ENCODE measurements at regions not wholly inside any gene's neighbourhood (a gene's known extent, or its start where the extent isn't known, plus 50 kb on each side); places are given as distances from the start of the nearest gene placed in this dataset.
A peak's percentile ranks its signal among the peaks of the same experiment; 100 is the strongest.
"Not testable (repeated sequence)": the region's sequence is repeated elsewhere in the genome, so short reads cannot be mapped to it uniquely, and the experiment has no call there.

DNA sequence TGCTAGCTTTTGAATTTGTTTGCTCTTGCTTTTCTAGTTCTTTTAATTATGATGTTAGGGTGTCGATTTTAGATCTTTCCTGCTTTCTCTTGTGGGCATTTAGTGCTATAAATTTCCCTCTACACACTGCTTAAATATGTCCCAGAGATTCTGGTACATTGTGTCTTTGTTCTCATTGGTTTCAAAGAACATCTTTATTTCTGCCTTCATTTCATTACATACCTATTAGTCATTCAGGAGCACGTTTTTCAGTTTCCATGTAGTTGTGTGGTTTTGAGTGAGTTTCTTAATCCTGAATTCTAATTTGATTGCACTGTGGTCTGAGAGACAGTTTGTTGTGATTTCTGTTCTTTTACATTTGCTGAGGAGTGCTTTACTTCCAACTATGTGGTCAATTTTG is 51.2 kb upstream of the MB21D2 start:
- peaks cover 42% of the 10 kb centered on the region for H3K27me3 Mint-ChIP-seq
- not testable (repeated sequence) for DNase-seq, ATAC-seq
- H3K9me3 Mint-ChIP-seq: peaks cover 8 to 17% of the 10 kb centered on the region in 2 donors
- H3K4me3 Mint-ChIP-seq: peak overlapping the region in 1 of 2 donors; percentile 42
- peak overlapping the region in 1 of 2 donors; percentile 54 for H3K27ac Mint-ChIP-seq
- peaks cover 13% of the 10 kb centered on the region for H3K4me1 Mint-ChIP-seq

DNA sequence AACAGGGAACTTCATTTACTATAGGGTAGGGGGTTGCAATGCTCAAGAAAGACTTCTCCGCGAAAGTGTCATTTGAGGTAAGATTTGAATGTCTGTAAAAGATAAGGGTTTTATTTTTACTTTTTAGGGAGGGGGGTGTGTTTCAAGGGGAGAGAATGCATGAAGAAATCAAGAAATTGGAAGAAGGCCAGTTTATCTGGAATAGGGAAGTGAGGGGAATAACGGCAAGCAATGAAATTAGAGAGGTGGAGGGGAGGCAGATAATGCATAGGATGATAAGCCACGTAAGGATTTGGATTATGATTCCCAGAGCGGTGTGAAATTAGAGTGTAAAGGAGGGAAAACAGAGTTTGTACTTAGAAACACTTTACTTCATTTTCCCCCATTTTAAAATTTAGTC is 63.0 kb upstream of the MB21D2 start:
- Mint-ChIP-seq H3K9me3 (no peaks in the 10 kb centered on the region), H3K4me3 (no peak overlapping the region)
- ATAC-seq: no peak

DNA sequence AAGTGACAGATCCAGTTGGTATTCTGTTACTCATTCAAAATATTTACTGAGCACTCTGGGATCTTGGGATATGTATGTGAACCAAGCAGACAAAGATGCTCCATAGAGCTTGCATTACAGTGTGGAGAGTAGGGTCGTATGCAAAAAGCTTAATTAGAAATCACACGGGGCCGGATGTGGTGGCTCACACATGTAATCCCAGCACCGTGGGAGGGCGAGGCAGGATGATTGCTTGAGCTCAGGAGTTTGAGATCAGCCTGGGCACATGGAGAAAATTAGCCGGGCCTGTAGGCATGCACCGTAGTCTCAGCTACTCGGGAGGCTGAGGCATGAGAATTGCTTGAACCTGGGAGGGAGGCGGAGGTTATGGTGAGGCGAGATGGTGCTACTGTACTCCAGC is 68.7 kb upstream of the MB21D2 start:
- no peaks in the 10 kb centered on the region for H3K27me3 Mint-ChIP-seq
- no peaks in the 10 kb centered on the region for H3K4me1 Mint-ChIP-seq
- no peaks in the 10 kb centered on the region for H3K9me3 Mint-ChIP-seq
- no peak overlapping the region for H3K4me3 Mint-ChIP-seq
- no peak overlapping the region for H3K27ac Mint-ChIP-seq
- no peak for DNase-seq
- no peak for ATAC-seq

More for the DNA sequence above, 63.0 kb upstream of the MB21D2 start:
- Mint-ChIP-seq H3K27me3 (no peaks in the 10 kb centered on the region), H3K4me1 (no peaks in the 10 kb centered on the region), H3K27ac (no peak overlapping the region)
- no peak for DNase-seq

DNA sequence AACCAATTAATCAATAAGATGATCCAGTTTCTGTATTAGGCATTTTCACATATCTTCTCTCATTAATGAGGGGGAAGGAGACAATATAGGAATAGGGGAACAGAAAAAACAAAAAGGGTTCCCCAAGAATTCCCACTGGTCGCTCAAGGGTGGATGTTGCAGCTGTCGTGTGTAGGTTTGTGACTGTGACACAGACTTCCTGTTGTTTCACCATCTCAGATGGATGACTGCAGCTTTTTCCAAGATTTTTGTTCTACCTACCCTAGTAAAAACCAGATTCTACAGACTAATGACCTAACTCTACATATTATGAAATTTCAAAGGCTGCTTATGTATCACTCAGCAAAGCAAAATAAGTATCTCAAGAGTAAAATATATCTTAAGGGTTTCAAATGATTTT is 73.7 kb upstream of the MB21D2 start:
- Mint-ChIP-seq H3K4me1 (no peaks in the 10 kb centered on the region), H3K4me3 (no peak overlapping the region), H3K9me3 (peaks cover 0 to 1% of the 10 kb centered on the region in 2 donors), H3K27me3 (peaks cover 4% of the 10 kb centered on the region), H3K27ac (no peak overlapping the region)
- DNase-seq (no peak), ATAC-seq (no peak)

DNA sequence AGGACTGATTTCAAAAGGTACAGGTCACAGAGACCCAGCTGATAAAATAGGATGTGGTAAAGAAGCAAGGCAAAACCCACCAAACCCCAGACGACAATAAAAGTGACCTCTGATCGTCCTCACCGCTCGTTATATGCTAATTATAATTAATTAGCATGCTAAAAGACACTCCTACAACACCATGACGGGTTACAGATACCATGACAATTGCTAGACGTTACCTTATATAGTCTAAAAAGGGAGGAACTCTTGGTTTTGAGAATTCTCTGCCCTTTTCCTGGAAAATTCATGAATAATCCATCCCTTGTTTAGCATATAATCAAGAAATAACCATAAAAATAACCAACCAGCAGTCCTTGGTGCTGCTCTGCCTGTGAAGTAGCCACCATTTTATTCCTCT is 74.7 kb upstream of the MB21D2 start:
- Mint-ChIP-seq H3K4me1 (no peaks in the 10 kb centered on the region), H3K4me3 (no peak overlapping the region), H3K27ac (no peak overlapping the region), H3K27me3 (peaks cover 14% of the 10 kb centered on the region), H3K9me3 (peaks cover 0 to 10% of the 10 kb centered on the region in 2 donors)
- ATAC-seq (no peak), DNase-seq (no peak)

DNA sequence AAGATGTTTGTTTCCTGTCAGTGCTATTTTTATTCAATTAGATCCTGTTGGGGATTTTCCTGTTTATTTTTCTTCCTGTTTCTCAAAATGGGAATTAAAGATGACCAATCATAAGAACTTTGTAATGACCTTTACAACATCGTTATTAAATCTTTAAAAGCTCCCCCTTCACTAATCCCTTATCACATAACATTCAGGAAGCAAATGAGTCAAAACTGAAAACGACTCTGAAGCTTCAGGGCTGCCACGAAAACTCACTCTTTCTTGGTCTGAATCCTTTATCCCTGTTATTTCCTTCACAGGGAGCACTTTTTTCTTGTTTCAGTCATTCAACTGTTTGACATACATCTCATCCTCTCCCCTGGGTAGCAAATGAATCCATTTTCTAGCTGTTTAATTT is 75.8 kb upstream of the MB21D2 start:
- no peak overlapping the region for H3K27ac Mint-ChIP-seq
- peaks cover 0 to 10% of the 10 kb centered on the region in 2 donors for H3K9me3 Mint-ChIP-seq
- DNase-seq (no peak), ATAC-seq (no peak)
- H3K27me3 Mint-ChIP-seq: peaks cover 16% of the 10 kb centered on the region
- no peaks in the 10 kb centered on the region for H3K4me1 Mint-ChIP-seq
- H3K4me3 Mint-ChIP-seq: no peak overlapping the region

DNA sequence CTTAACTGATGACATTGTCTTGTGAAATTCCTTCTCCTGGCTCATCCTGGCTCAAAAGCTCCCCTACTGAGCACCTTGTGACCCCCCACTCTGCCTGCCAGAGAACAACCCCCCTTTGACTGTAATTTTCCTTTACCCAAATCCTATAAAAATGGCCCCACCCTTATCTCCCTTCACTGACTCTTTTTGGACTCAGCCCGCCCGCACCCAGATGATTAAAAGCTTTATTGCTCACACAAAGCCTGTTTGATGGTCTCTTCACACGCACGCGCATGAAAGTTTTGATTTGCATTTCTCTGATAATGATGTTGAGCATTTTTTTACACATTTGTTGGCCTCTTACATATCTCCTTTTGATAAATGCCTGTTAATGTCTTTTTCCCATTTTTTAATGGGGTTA is 83.5 kb upstream of the MB21D2 start:
- ATAC-seq, H3K4me3 Mint-ChIP-seq, H3K4me1 Mint-ChIP-seq, DNase-seq, H3K27ac Mint-ChIP-seq: not testable (repeated sequence)
- peaks cover 14% of the 10 kb centered on the region for H3K27me3 Mint-ChIP-seq
- peaks cover 8 to 18% of the 10 kb centered on the region in 2 donors for H3K9me3 Mint-ChIP-seq

DNA sequence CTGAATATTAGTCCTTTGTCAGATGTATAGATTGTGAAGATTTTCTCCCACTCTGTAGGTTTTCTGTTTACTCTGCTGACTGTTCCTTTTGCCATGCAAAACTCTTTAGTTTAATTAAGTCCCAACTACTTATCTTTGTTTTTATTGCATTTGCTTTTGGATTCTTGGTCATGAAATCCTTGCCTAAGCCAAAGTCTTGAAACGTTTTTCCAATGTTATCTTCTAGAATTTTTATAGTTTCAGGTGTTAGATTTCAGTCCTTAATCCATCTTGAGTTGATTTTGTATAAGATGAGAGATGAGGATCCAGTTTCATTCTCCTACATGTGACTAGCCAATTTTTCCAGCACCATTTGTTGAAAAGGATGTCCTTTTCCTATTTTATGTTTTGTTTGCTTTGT is 86.0 kb upstream of the MB21D2 start:
- not testable (repeated sequence) for ATAC-seq, H3K9me3 Mint-ChIP-seq, H3K27me3 Mint-ChIP-seq, H3K4me1 Mint-ChIP-seq, H3K4me3 Mint-ChIP-seq, H3K27ac Mint-ChIP-seq, DNase-seq

DNA sequence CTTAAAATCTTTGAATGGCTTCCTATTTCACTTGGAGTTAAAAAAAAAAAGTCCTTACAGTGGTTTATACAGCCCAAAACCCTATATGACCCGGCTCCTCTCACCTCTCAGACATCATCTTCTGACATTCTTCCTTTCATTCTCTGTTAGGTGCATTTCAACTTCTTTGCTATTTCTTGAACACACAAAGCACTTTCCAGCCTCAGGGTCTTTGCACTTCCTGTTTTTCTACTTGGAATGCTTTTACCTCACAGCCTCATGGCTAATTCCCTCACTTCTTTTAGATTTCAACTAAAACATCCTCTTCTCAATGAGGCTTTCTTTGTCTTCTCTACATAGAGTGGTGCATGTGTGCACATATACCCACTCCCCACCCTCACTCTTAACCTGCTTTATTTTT is 91.0 kb upstream of the MB21D2 start:
- Mint-ChIP-seq H3K4me1 (peaks cover 7% of the 10 kb centered on the region), H3K9me3 (peaks cover 18 to 22% of the 10 kb centered on the region in 2 donors), H3K27me3 (peaks cover 9% of the 10 kb centered on the region), H3K27ac (no peak overlapping the region), H3K4me3 (no peak overlapping the region)
- DNase-seq (no peak), ATAC-seq (no peak)

DNA sequence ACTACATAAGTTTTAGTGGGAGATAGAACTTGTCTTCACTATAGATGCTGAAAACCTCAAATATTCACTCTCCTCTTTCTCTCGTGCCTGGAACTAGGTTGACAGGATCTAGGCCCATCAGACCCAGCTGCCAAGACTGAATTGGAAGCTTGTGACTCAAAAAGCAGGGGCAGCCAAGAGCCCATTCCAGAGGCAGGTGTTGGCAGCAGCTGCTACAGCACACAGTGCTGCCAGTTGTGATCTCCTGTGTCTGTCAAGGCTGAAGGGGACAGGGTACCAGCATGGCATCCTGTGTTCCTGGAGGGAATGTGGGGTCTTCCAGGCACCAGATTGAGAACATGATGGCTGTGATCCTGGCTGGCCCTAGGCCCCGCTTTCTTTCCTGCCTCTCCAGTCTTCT is 92.5 kb upstream of the MB21D2 start:
- Mint-ChIP-seq H3K9me3 (peaks cover 24% of the 10 kb centered on the region in 2 donors), H3K27me3 (peaks cover 11% of the 10 kb centered on the region), H3K4me3 (no peak overlapping the region), H3K27ac (no peak overlapping the region), H3K4me1 (peaks cover 6% of the 10 kb centered on the region)
- DNase-seq (no peak), ATAC-seq (no peak)

DNA sequence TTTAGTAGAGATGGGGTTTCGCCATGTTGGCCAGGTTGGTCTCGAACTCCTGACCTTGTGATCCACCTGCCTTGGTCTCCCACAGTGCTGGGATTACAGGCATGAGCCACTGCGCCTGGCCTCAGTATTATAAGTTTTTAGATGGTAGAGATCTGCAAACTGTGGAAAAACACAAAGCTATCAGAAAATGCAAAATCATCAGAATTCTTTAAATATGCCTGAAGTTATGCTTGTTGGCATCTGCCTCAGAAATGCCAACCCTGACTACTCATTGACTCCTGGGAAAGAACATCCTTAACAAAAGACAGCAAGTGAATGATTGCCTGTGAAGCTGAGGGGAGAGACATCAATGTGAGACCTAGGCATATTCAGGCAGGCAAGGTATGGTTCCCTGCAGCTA is 94.3 kb upstream of the MB21D2 start:
- DNase-seq: no peak
- ATAC-seq: no peak
- H3K27me3 Mint-ChIP-seq: peaks cover 24% of the 10 kb centered on the region
- H3K9me3 Mint-ChIP-seq: peaks cover 16 to 18% of the 10 kb centered on the region in 2 donors
- no peak overlapping the region for H3K27ac Mint-ChIP-seq
- no peaks in the 10 kb centered on the region for H3K4me1 Mint-ChIP-seq
- H3K4me3 Mint-ChIP-seq: no peak overlapping the region

DNA sequence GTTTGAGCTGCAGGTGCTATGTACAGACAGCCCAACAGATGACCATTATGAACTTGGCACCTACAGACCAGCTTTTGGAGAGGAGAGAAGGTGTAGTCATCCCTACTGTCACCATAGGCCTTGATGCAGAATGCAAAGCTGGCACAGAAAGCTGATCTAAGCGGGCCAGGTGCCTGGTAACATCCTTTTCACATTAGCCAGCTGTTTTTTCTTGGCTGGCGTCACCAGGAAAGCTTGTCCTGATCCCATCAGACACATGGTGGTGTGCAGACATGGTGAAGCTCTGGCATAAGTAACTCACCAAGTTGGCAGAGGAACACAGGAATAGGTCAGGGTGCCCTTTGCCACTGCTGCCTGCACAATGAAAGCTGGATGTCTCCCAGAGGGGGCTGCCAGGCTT is 97.2 kb upstream of the MB21D2 start:
- Mint-ChIP-seq H3K27ac (no peak overlapping the region), H3K27me3 (peaks cover 23% of the 10 kb centered on the region), H3K4me1 (no peaks in the 10 kb centered on the region), H3K4me3 (no peak overlapping the region), H3K9me3 (peaks cover 16 to 18% of the 10 kb centered on the region in 2 donors)
- DNase-seq (no peak), ATAC-seq (no peak)

DNA sequence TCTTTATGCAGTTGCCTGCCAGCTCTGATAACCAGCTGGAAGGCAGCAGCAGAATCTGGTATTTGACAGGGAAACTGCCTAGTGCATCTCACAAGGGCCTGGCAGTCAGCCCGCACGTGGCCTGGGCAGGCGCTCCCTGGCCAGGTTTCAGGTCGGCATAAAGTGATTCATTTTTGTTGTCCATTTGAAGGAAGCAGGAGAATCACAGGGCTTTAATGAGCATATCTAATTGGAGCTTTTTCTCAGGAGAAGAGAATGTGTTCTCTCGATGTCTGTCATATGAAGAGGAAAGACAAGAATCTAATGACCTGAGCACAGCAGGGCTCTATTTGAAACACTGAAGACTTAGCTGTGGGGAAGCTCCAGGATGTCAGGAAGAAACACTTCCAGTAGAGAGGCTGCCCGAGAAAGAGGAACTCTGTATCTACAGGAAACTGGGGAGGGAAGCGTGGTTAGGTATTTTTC is 98.8 kb upstream of the MB21D2 start:
- ATAC-seq (no peak), DNase-seq (no peak)
- Mint-ChIP-seq H3K27ac (no peak overlapping the region), H3K27me3 (peaks cover 23% of the 10 kb centered on the region), H3K9me3 (peaks cover 16 to 18% of the 10 kb centered on the region in 2 donors), H3K4me1 (no peaks in the 10 kb centered on the region), H3K4me3 (no peak overlapping the region)

DNA sequence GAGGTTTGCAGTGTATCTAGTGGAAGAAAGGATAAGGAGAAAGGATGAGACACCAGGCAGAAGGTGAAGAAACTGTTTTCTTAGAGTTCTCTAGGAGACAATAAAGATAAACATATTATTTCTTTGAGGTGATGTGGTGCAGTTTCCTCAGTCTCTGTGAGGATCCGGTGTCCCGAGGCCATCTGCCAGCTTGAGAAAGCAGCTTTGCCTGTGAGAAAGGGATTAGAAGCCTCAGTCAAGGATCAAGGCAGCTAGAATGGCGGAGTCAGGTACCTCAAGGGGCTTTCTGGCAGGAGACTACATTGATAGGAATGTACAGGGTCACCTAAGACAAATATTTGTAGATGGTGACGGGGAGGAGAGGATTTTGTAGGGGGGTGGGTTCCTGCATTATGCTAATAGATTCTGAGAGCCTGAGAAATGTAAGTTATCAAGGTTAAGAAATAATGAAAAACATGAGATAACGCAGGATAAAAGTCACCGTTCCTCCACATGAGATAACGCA is 103.9 kb upstream of the MB21D2 start:
- ATAC-seq (no peak), DNase-seq (no peak)
- H3K27ac Mint-ChIP-seq: no peak overlapping the region
- H3K9me3 Mint-ChIP-seq: no peaks in the 10 kb centered on the region
- H3K27me3 Mint-ChIP-seq: peaks cover 21% of the 10 kb centered on the region
- H3K4me3 Mint-ChIP-seq: no peak overlapping the region
- no peaks in the 10 kb centered on the region for H3K4me1 Mint-ChIP-seq

DNA sequence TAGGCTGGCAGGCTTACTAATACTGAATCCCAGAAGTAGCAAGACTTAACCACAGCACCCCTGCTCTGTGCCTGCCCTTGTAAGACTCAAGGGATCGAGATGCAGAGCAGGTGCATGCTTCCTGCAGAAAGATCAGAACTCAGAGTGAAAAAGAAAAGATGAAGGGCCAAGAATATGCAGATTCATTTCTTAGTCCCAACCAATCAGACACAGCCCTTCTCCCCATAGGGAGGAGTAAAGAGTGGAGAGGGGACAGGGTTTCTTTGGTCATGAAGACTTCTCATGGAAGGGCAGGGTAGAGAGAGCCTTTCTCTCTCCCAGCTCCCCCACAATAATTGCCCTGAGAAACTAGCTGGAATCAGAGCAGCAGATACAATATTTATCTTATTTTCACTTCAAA is 105.6 kb upstream of the MB21D2 start:
- no peak for ATAC-seq
- no peaks in the 10 kb centered on the region for H3K9me3 Mint-ChIP-seq
- H3K4me1 Mint-ChIP-seq: no peaks in the 10 kb centered on the region
- no peak overlapping the region for H3K4me3 Mint-ChIP-seq
- peaks cover 11% of the 10 kb centered on the region for H3K27me3 Mint-ChIP-seq
- no peak for DNase-seq
- H3K27ac Mint-ChIP-seq: no peak overlapping the region

DNA sequence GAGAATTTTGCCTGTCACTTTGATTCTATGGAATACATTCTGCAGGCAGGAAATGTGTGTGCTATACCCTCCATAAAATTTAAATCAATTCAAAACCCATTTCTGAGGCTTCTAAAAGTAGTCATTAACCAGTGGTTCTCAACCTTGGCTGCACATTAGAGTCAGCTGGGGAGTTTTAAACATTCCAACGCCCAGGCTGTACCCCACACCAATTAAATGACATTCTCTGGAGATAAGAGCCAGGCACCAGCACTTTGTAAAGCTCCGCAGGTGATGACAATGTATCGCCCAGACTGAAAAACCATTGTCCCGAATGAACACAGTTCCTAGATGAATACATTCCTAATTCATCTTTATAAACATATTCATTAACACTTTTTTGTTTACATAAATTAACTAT is 110.6 kb upstream of the MB21D2 start:
- no peaks in the 10 kb centered on the region for H3K9me3 Mint-ChIP-seq
- H3K27me3 Mint-ChIP-seq: peaks cover 6% of the 10 kb centered on the region
- no peaks in the 10 kb centered on the region for H3K4me1 Mint-ChIP-seq
- DNase-seq (no peak), ATAC-seq (no peak)
- H3K27ac Mint-ChIP-seq: no peak overlapping the region
- H3K4me3 Mint-ChIP-seq: no peak overlapping the region

DNA sequence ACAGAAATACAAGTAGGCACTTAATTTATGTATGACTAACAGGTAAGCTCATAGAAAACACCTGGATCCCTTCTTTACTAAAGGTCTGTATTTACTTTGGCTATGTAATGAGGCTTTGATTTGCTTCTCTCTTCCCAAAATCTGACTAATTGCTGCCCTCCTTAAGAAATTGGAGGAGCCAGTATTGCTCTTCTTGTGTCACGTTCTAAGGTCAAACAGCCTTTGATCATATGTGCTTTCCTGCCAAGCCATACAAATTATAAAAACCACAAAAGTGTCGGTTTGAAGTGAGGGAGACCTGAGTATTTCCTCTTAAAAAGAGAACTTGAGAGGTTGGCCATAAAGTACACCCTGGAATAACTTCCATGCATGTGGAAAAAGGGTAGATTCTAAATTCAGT is 112.1 kb upstream of the MB21D2 start:
- DNase-seq (no peak), ATAC-seq (no peak)
- Mint-ChIP-seq H3K27ac (no peak overlapping the region), H3K4me3 (no peak overlapping the region), H3K27me3 (no peaks in the 10 kb centered on the region), H3K9me3 (no peaks in the 10 kb centered on the region), H3K4me1 (no peaks in the 10 kb centered on the region)
